GM21619 (cell line): ENCODE measurements at regions not wholly inside any gene's neighbourhood (a gene's known extent, or its start where the extent isn't known, plus 50 kb on each side); places are given as distances from the start of the nearest gene placed in this dataset.

ENCODE experiments used
- ATAC-seq: cut with Tn5 transposase; IDR thresholded peaks from one replicate; pipeline ENCODE4 v1.9.1; 2021; ENCODE audit not compliant: unreplicated experiment

- ATAC-seq, result no peak
Measured at GRCh38 chr7:156109076-156109475, 296.8 kb upstream of the SHH start.

- no peak for ATAC-seq
Measured at GRCh38 chr7:156107957-156108356, 295.7 kb upstream of the SHH start.

GRCh38 chr7:156106107-156106426, 293.8 kb upstream of the SHH start:
- no peak for ATAC-seq

- ATAC-seq, result no peak
Measured at GRCh38 chr7:156105337-156106106, 293.3 kb upstream of the SHH start.

- ATAC-seq, result no peak
Measured at GRCh38 chr7:156104501-156105336, 292.5 kb upstream of the SHH start.

- ATAC-seq, result no peak
Measured at GRCh38 chr7:156102267-156102666, 290.0 kb upstream of the SHH start.

GRCh38 chr7:156101355-156101754, 289.1 kb upstream of the SHH start:
- ATAC-seq, result no peak

- no peak for ATAC-seq
Measured at GRCh38 chr7:156100086-156100485, 287.8 kb upstream of the SHH start.

GRCh38 chr7:156099085-156099484, 286.8 kb upstream of the SHH start:
- no peak for ATAC-seq

GRCh38 chr7:156096771-156097538, 284.7 kb upstream of the SHH start:
- no peak for ATAC-seq

- no peak for ATAC-seq
Measured at GRCh38 chr7:156095908-156096539, 283.8 kb upstream of the SHH start.

- no peak for ATAC-seq
Measured at GRCh38 chr7:156094350-156095146, 282.3 kb upstream of the SHH start.

- no peak for ATAC-seq
Measured at GRCh38 chr7:156092307-156092706, 280.0 kb upstream of the SHH start.

GRCh38 chr7:156091519-156092080, 279.3 kb upstream of the SHH start:
- ATAC-seq, result no peak

GRCh38 chr7:156090988-156091387, 278.7 kb upstream of the SHH start:
- no peak for ATAC-seq

GRCh38 chr7:156089222-156089621, 277.0 kb upstream of the SHH start:
- no peak for ATAC-seq

- ATAC-seq, result no peak
Measured at GRCh38 chr7:156088115-156088514, 275.9 kb upstream of the SHH start.

- no peak for ATAC-seq
Measured at GRCh38 chr7:156082048-156083040, 270.1 kb upstream of the SHH start.

- ATAC-seq, result no peak
Measured at GRCh38 chr7:156080596-156080995, 268.3 kb upstream of the SHH start.
